HepG2 (cell line): ENCODE measurements at regions not wholly inside any gene's neighbourhood (a gene's known extent, or its start where the extent isn't known, plus 50 kb on each side); places are given as distances from the start of the nearest gene placed in this dataset.

Source experiments
- ATAC-seq: fragments of 200-7000 bp; cut with Tn5 transposase; 3 replicates; pipeline ENCODE4 v1.9.1; 2020; ENCODE audit warnings: mild to moderate bottlenecking, moderate library complexity
- BruUV-seq: library from RNA; stranded (reverse); fragments of 400-500 nt; replicated peaks from 2 replicates; lab custom pipeline; 2021; lab: Mats Ljungman, UMichigan
- CTCF ChIA-PET: fragments of 300-600 bp; formaldehyde crosslinking; extraction: SDS; loops from one replicate; lab custom pipeline; 2021; ENCODE audit warnings: low total read pairs, inconsistent platforms, low intra/inter-chr PET ratio; lab: Yijun Ruan, JAX
- POLR2A ChIA-PET: fragments of 350-600 bp; sonication (Branson Sonifier 250); formaldehyde crosslinking; loops from one replicate; lab custom pipeline; 2020; ENCODE audit warnings: antibody characterized with exemption, inconsistent platforms; lab: Yijun Ruan, JAX
- DNase-seq: peaks from one replicate; pipeline ENCODE4 v3.0.0-alpha.2; 2015; ENCODE audit warnings: low spot score
- FAIRE-seq: peaks from 3 replicates; lab custom pipeline; 2011; peaks lifted over from hg19 to GRCh38; lab: Jason Lieb, UNC
- H2AFZ ChIP-seq: one replicate; pipeline ENCODE4 v1.6.1; 2011; ENCODE audit warnings: low read length, inconsistent platforms
- H3K27ac ChIP-seq: fragments of 300-600 bp; 3 replicates; pipeline ENCODE4 v1.8.0; 2011; ENCODE audit warnings: mixed run types, mild to moderate bottlenecking, mixed read lengths, low read length, inconsistent platforms; ENCODE audit not compliant: insufficient read depth; ENCODE audit errors: extremely low read length
- H3K27me3 ChIP-seq, 2 experiments: fragments of 200-600 bp in 1 of 2; 2 replicates in 1 of 2; 3 replicates in 1 of 2; pipeline versions ENCODE4 v1.6.0 to v1.8.0; 2011; ENCODE audit warnings: low read length in 2 of 2, mild to moderate bottlenecking in 2 of 2, moderate library complexity in 2 of 2, inconsistent platforms in 1 of 2; ENCODE audit not compliant: insufficient read depth in 2 of 2, control insufficient read depth in 1 of 2
- H3K36me3 ChIP-seq, 2 experiments: fragments of 200-600 bp in 1 of 2; replicated peaks in 1 of 2; 2 replicates in 1 of 2; 3 replicates in 1 of 2; pipeline versions ENCODE4 v1.5.1 to v1.8.0; 2011; ENCODE audit warnings: low read length in 2 of 2, inconsistent platforms in 1 of 2; ENCODE audit not compliant: insufficient read depth in 2 of 2, control insufficient read depth in 1 of 2
- H3K4me1 ChIP-seq: 2 replicates; pipeline ENCODE4 v1.5.1; 2012; ENCODE audit warnings: low read length, inconsistent platforms; ENCODE audit not compliant: insufficient read depth
- H3K4me2 ChIP-seq: 2 replicates; pipeline ENCODE4 v1.6.0; 2011; ENCODE audit warnings: low read depth, low read length, inconsistent platforms
- H3K4me3 ChIP-seq, 3 experiments: fragments of 200-600 bp in 1 of 3; sonication (generic), shearing (Covaris generic) in 1 of 3; replicated peaks in 1 of 3; 2 replicates each; pipeline ENCODE4 v1.5.1; 2011 to 2016; ENCODE audit warnings: low read length in 3 of 3, inconsistent platforms in 2 of 3, low read depth in 2 of 3, mild to moderate bottlenecking in 2 of 3, control low read depth in 1 of 3, mixed read lengths in 1 of 3; ENCODE audit not compliant: insufficient read depth in 1 of 3
- H3K79me2 ChIP-seq: one replicate; pipeline ENCODE4 v1.6.1; 2011; ENCODE audit warnings: low read length, inconsistent platforms; ENCODE audit not compliant: insufficient read depth
- H3K9ac ChIP-seq: 2 replicates; pipeline ENCODE4 v1.6.0; 2011; ENCODE audit warnings: mild to moderate bottlenecking, low read depth, low read length, inconsistent platforms; ENCODE audit not compliant: insufficient read depth
- H3K9me3 ChIP-seq: 2 replicates; pipeline ENCODE4 v1.5.1; 2012; ENCODE audit warnings: mild to moderate bottlenecking, low read length
- H4K20me1 ChIP-seq: 2 replicates; pipeline ENCODE4 v1.6.0; 2011; ENCODE audit warnings: inconsistent platforms, mild to moderate bottlenecking, low read length, moderate library complexity; ENCODE audit not compliant: insufficient read depth
- FOXK1 ChIP-seq: sonication (generic); formaldehyde crosslinking; IDR thresholded peaks from 2 replicates; pipeline ENCODE4 v1.4.0; 2020; ENCODE audit warnings: low read depth, missing genetic modification reagents, borderline replicate concordance
- HOXD1 ChIP-seq: sonication (generic); formaldehyde crosslinking; IDR thresholded peaks from 2 replicates; pipeline ENCODE4 v1.5.0; 2020; ENCODE audit warnings: missing genetic modification reagents
- IRX3 ChIP-seq: sonication (generic); formaldehyde crosslinking; IDR thresholded peaks from 2 replicates; pipeline ENCODE4 v1.8.1; 2023; ENCODE audit warnings: mild to moderate bottlenecking, low read depth, missing genetic modification reagents, borderline replicate concordance
- KDM5B ChIP-seq: sonication (generic); formaldehyde crosslinking; IDR thresholded peaks from 2 replicates; pipeline ENCODE4 v1.4.0; 2020; ENCODE audit warnings: missing genetic modification reagents, mild to moderate bottlenecking, borderline replicate concordance
- MAZ ChIP-seq, 2 experiments: sonication (generic) in 1 of 2; formaldehyde crosslinking in 1 of 2; IDR thresholded peaks; 2 replicates each; pipeline versions ENCODE4 v1.5.0 to v1.6.1; 2012 to 2020; ENCODE audit warnings: low read depth in 2 of 2, mild to moderate bottlenecking in 2 of 2, borderline replicate concordance in 1 of 2, improper control_type of control experiment in 1 of 2, low read length in 1 of 2, missing genetic modification reagents in 1 of 2, moderate library complexity in 1 of 2
- MIER3 ChIP-seq: IDR thresholded peaks from 2 replicates; pipeline ENCODE4 v1.6.1; 2016; ENCODE audit warnings: missing compliant biosample characterization, borderline replicate concordance
- NFYC ChIP-seq: IDR thresholded peaks from 2 replicates; pipeline ENCODE4 v1.6.1; 2016; ENCODE audit warnings: missing genetic modification reagents, missing compliant biosample characterization
- PRMT3 ChIP-seq: sonication (generic); formaldehyde crosslinking; IDR thresholded peaks from 2 replicates; pipeline ENCODE4 v1.8.1; 2022; ENCODE audit warnings: low read depth, mild to moderate bottlenecking, moderate library complexity, missing genetic modification reagents, borderline replicate concordance
- RORA ChIP-seq: sonication (generic); formaldehyde crosslinking; IDR thresholded peaks from 2 replicates; pipeline ENCODE4 v1.5.0; 2020; ENCODE audit warnings: mild to moderate bottlenecking, missing genetic modification reagents, moderate library complexity
- SKIL ChIP-seq: sonication (generic); formaldehyde crosslinking; IDR thresholded peaks from 2 replicates; pipeline ENCODE4 v1.8.0; 2022; ENCODE audit warnings: missing genetic modification reagents, mild to moderate bottlenecking, moderate library complexity, borderline replicate concordance
- WIZ ChIP-seq: sonication (generic); formaldehyde crosslinking; IDR thresholded peaks from 2 replicates; pipeline ENCODE4 v1.5.1; 2020; ENCODE audit warnings: mild to moderate bottlenecking, missing genetic modification reagents
- ZFP37 ChIP-seq: sonication (generic); formaldehyde crosslinking; IDR thresholded peaks from 2 replicates; pipeline ENCODE4 v1.4.0; 2020; ENCODE audit warnings: missing genetic modification reagents, borderline replicate concordance
- ZFYVE20 ChIP-seq: sonication (generic); formaldehyde crosslinking; IDR thresholded peaks from 2 replicates; pipeline ENCODE4 v1.8.0; 2023; ENCODE audit warnings: low read depth, mild to moderate bottlenecking, moderate library complexity, missing genetic modification reagents, borderline replicate concordance
- ZNF160 ChIP-seq: sonication (generic); formaldehyde crosslinking; IDR thresholded peaks from 2 replicates; pipeline ENCODE4 v1.8.0; 2022; ENCODE audit warnings: mild to moderate bottlenecking, inconsistent platforms, missing genetic modification reagents
- ZNF383 ChIP-seq: sonication (generic); formaldehyde crosslinking; IDR thresholded peaks from 2 replicates; pipeline ENCODE4 v1.4.0; 2020; ENCODE audit warnings: missing genetic modification reagents, mild to moderate bottlenecking, borderline replicate concordance
- ZNF564 ChIP-seq: sonication (generic); formaldehyde crosslinking; IDR thresholded peaks from 2 replicates; pipeline ENCODE4 v1.8.1; 2023; ENCODE audit warnings: mild to moderate bottlenecking, missing genetic modification reagents
- ZNF772 ChIP-seq: sonication (generic); formaldehyde crosslinking; IDR thresholded peaks from 2 replicates; pipeline ENCODE4 v1.5.0; 2020; ENCODE audit warnings: mild to moderate bottlenecking, missing genetic modification reagents
- WGBS: methylation state at CpG from one replicate; pipeline ENCODE4 v1.1.6; 2017; ENCODE audit warnings: low lambda C conversion rate; 5-methylcytosine and 5-hydroxymethylcytosine counted together
- in situ Hi-C: cut with HindIII; loops from 2 replicates; pipeline ENCODE4 v1.10.0; 2017; ENCODE audit warnings: low pct_unique_long_range_greater_than_20kb; ENCODE audit not compliant: extremely low pct_ligation_motif_present
- intact Hi-C: fragments of 100-400 bp; cut with micrococcal nuclease; formaldehyde crosslinking; loops from one replicate; pipeline ENCODE4 v1.10.0; 2022; ENCODE audit not compliant: unreplicated experiment
- TF ChIP-seq, protein P1 (sequence below): sonication (generic); formaldehyde crosslinking; IDR thresholded peaks from 2 replicates; pipeline ENCODE4 v1.9.0; 2022; ENCODE audit warnings: low read depth, missing genetic modification reagents
- TF ChIP-seq, protein P2 (sequence below): sonication (generic); formaldehyde crosslinking; IDR thresholded peaks from 2 replicates; pipeline ENCODE4 v1.9.0; 2021; ENCODE audit warnings: missing genetic modification reagents, borderline replicate concordance

- DNase-seq: no peak
- no peaks in the 10 kb centered on the region for H3K9me3 ChIP-seq
- intact Hi-C loops: no loop called here
- no peak overlapping the region for H3K4me2 ChIP-seq
- no peak overlapping the region for H3K27ac ChIP-seq
- no peak for FAIRE-seq
- H3K36me3 ChIP-seq: no peaks in the 10 kb centered on the region
- H3K4me1 ChIP-seq: no peaks in the 10 kb centered on the region
- ATAC-seq: no peak
- H2AFZ ChIP-seq: no peak overlapping the region
- 33% methylated on average over 5 of the region's 6 CpGs for whole genome bisulfite sequencing
- no peak overlapping the region for H3K4me3 ChIP-seq
- CTCF ChIA-PET: no interaction called here
- no peak overlapping the region for H3K9ac ChIP-seq
- TF ChIP-seq, protein P1, sequence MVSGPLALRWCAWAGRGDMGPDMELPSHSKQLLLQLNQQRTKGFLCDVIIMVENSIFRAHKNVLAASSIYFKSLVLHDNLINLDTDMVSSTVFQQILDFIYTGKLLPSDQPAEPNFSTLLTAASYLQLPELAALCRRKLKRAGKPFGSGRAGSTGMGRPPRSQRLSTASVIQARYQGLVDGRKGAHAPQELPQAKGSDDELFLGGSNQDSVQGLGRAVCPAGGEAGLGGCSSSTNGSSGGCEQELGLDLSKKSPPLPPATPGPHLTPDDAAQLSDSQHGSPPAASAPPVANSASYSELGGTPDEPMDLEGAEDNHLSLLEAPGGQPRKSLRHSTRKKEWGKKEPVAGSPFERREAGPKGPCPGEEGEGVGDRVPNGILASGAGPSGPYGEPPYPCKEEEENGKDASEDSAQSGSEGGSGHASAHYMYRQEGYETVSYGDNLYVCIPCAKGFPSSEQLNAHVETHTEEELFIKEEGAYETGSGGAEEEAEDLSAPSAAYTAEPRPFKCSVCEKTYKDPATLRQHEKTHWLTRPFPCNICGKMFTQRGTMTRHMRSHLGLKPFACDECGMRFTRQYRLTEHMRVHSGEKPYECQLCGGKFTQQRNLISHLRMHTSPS (CRISPR knock-in tag): no peak
- TF ChIP-seq IRX3 (CRISPR knock-in tag) (no peak), MAZ (IDR thresholded peaks at IDR 0.05; ENCODE audit: borderline replicate concordance, low read depth, low read length) (no peak), MAZ (CRISPR knock-in tag; IDR thresholded peaks at IDR 0.05; ENCODE audit: low read depth) (no peak), ZNF564 (CRISPR knock-in tag) (no peak), RORA (CRISPR knock-in tag) (no peak), ZNF160 (CRISPR knock-in tag) (no peak), NFYC (CRISPR knock-in tag) (no peak), ZNF772 (CRISPR knock-in tag) (no peak), ZNF383 (CRISPR knock-in tag) (no peak), ZFP37 (CRISPR knock-in tag) (no peak), ZFYVE20 (CRISPR knock-in tag) (no peak), SKIL (CRISPR knock-in tag) (no peak), KDM5B (CRISPR knock-in tag) (no peak), PRMT3 (CRISPR knock-in tag) (no peak), HOXD1 (no peak), WIZ (CRISPR knock-in tag) (no peak), FOXK1 (no peak), MIER3 (CRISPR knock-in tag) (no peak)
- TF ChIP-seq, protein P2, sequence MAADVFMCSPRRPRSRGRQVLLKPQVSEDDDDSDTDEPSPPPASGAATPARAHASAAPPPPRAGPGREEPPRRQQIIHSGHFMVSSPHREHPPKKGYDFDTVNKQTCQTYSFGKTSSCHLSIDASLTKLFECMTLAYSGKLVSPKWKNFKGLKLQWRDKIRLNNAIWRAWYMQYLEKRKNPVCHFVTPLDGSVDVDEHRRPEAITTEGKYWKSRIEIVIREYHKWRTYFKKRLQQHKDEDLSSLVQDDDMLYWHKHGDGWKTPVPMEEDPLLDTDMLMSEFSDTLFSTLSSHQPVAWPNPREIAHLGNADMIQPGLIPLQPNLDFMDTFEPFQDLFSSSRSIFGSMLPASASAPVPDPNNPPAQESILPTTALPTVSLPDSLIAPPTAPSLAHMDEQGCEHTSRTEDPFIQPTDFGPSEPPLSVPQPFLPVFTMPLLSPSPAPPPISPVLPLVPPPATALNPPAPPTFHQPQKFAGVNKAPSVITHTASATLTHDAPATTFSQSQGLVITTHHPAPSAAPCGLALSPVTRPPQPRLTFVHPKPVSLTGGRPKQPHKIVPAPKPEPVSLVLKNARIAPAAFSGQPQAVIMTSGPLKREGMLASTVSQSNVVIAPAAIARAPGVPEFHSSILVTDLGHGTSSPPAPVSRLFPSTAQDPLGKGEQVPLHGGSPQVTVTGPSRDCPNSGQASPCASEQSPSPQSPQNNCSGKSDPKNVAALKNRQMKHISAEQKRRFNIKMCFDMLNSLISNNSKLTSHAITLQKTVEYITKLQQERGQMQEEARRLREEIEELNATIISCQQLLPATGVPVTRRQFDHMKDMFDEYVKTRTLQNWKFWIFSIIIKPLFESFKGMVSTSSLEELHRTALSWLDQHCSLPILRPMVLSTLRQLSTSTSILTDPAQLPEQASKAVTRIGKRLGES (CRISPR knock-in tag): no peak
- no TSS peak for BruUV-seq
- H3K27me3 ChIP-seq: no peaks in the 10 kb centered on the region
- in situ Hi-C loops: no loop called here
- no peaks in the 10 kb centered on the region for H4K20me1 ChIP-seq
- no peaks in the 10 kb centered on the region for H3K79me2 ChIP-seq
- POLR2A ChIA-PET: no interaction called here
These were observed 347.4 kb upstream of the B3GALT2 start for GRCh38 chr1:193533853-193534252.
